GM21526 (cell line): ENCODE measurements at regions not wholly inside any gene's neighbourhood (a gene's known extent, or its start where the extent isn't known, plus 50 kb on each side); places are given as distances from the start of the nearest gene placed in this dataset.
"Not testable (repeated sequence)": the region's sequence is repeated elsewhere in the genome, so short reads cannot be mapped to it uniquely, and the experiment has no call there.

Source experiments
- ATAC-seq: cut with Tn5 transposase; IDR thresholded peaks from one replicate; pipeline ENCODE4 v1.9.1; 2021; ENCODE audit warnings: moderate library complexity; ENCODE audit not compliant: unreplicated experiment, low FRiP score

DNA sequence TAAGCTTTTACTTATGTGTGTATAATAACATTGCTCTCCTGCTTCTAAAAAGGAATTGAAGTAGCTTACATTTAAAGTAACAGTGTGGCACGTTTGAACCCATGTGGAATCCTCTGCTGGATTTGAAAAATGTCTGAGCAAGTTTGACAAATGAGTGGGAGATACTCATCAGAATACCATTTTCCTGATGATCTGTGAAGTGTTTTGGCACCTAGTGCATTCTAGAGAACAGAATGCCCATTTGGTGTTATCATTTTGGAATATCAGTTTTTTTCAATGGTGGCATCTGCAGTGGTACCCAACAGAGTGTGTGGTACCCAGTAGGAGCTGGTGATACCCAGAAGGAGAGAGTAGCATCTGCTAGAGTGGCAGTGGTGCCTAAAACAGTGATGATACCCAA, 471.1 kb downstream of the PLK2 start:
- ATAC-seq = no peak

DNA sequence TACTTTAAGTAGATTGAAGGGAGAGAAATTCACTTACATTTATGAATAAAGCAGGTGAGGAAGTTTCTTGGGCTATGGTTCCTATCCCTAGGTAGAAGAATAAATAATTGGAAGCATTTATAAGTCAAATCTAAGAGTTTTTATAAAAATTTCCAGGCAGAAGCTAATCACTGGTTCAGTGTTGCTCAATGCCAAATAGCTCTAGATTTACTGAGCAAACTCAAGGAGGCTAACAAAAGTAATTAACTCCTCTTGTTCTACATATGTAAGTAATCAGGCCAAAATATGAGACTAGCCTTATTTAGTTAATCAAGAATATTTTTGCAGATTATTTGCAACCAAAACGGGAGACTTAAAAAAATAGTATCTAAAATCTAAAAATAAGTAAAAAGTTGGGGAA, 472.3 kb downstream of the PLK2 start:
- ATAC-seq = no peak

DNA sequence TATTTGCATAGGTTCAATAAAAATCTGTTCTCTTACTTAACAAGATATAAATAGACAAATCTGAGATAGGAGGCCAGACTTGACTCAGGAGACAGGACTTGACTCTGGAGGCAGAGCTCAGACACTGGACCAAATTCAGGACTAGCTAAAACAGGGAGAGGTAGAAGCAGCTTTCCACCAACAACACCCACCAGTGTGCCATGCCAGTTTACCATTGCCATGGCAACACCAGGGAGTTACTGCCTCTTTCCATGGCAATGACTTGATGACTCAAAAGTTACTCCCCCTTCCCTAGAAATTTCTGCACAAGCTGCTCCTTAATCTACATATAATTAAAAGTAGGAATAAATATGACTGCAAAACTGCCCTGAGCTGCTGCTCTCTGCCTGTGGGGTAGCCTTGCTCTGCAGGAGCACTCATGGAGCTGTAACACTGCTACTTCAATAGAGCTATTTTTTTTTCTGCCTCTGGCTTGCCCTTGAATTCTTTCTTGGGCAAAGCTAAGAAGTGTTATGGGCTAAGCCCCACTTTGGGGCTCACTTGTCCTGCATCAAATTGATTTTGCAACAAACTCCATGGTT, 473.0 kb downstream of the PLK2 start:
- no peak for ATAC-seq

DNA sequence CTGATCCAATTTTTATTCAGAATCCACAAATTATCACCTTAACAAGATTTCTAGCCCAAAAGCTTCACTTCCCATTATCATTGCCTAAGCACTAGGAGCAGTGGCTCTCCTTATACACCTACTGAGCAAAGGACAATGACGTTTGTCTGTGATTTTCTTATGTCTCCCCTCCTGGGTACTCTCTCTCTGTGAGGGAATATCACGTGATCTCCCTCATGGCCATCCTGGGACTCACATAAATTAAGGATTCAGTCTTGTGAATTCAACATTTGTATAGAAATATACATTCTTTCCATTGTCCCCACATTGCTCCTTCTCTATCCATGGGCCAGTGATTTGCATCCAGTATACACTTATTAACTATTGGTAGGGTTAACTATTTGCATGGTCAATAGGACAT, 476.5 kb downstream of the PLK2 start:
- ATAC-seq = no peak

DNA sequence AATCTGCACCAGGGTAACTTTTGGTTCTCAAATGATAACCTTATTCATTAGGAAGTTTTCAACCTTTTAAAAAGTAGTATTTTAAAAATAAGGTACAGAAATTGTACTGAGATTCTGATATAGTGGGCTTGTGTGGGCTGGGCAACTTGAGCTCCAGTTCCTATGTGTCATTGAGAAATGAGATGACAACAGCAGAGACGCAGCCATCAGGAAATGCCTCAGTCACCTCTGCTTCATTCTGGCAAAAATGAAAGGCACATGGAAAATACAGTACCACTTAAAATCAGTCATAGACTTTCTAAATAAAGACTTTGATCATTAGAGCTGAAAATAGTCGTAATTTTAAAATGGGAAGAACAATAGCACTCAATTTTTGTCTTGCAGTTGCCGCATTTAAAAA, 480.2 kb downstream of the PLK2 start:
- ATAC-seq = no peak

DNA sequence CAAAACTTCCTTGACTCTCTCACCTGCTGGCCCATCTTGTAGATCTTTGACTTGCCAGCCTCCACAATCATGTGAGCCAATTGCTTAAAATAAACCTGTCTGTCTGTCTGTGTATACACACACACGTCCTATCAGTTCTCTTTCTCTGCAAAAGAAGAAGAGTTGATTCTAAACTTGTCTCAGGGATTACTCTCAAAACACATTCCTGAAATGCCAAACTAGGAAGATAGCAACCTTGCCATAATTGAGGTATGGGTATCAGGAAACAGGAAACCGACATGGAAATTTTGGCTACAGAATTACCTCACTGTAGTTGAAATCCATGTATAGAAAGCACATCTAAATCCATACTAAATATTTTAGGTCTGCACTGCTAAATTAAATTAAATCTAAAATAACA, 483.4 kb downstream of the PLK2 start:
- no peak for ATAC-seq

DNA sequence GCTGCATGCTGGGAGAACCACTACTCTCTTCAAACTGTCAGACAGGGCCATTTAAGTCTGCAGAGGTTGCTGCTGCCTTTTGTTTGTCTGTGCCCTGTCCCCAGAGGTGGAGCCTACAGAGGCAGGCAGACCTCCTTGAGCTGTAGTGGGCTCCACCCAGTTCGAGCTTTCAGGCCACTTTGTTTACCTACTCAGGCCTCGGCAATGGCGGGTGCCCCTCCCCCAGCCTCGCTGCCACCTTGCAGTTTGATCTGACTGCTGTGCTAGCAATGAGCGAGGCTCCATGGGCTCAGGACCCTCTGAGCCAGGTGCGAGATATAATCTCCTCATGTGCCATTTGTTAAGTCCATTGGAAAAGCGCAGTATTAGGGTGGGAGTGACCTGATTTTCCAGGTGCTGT, 487.8 kb downstream of the PLK2 start:
- not testable (repeated sequence) for ATAC-seq

DNA sequence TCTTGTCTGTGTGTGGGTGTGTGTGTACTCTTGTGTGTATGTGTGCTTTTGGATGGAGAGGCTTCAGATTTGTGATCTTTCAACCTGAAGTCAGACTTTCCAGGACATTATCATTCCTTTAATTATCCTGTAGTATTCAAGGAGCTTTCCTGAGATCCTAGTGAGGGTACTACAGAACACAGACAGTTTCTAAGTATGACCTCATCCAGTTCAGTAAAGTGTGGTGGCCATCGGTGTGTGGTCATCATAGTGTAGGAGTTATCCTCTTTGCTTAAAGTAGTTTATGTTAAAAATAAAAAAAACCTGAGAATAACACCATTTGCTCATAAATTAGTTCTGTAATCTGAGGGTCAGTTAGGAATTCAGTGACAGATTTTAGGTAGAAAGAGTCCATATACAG, 478.0 kb upstream of the ACTBL2 start:
- ATAC-seq = no peak

DNA sequence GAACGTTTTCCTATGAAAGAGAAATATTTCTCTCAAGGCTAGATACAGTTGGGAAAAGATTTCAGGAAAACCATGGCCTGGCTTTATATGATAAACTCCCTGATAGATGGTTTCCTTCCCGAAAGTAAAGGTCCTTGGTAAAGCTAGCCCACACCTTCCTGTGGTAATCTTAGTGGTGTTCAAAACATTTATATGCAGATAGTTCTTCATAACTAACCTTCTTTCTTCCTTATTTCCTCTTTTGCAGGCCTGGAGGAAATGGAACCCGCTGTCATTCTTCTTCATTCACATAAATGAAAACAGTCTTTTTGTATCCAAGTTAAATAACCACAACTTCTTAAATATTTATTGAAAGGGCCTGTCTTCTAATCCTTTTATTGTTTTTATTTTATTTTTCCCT, 474.0 kb upstream of the ACTBL2 start:
- ATAC-seq = no peak

DNA sequence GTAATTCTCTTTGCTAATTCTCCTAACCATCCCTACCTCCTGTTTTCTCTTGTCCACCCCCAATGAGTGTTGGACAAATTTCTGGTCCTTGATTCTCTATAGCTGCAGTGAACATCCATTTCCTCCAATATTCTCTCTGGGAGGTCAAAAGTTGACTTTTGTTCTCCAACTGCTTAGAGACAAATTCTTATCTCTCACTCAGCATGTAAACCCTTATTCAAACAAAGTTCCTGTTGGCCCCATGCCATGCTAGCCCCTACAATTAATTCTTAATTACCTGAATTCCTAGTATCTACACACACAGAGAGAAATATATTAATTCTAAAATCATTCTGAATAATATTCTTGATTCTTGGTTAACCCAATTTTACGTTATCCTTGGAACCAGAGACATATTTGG, 472.9 kb upstream of the ACTBL2 start:
- no peak for ATAC-seq

DNA sequence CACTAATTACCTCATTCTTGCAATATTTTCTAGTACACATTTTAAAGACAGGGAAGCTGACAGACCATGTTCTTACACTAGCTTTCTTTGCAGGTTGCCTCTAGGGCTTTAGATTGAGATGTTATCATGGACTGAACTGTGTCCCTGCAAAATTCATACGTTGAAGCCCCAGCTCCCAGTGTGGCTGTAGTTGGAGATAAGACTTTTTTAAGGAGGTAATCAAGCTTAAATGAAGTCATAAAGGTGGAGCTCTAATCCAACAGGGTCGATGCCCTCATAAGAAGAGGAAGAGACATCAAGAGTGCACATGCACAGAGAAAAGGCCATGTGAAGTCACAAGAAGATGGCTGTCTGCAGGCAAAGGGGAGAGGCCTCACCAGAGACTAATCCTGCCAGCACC, 471.2 kb upstream of the ACTBL2 start:
- no peak for ATAC-seq

DNA sequence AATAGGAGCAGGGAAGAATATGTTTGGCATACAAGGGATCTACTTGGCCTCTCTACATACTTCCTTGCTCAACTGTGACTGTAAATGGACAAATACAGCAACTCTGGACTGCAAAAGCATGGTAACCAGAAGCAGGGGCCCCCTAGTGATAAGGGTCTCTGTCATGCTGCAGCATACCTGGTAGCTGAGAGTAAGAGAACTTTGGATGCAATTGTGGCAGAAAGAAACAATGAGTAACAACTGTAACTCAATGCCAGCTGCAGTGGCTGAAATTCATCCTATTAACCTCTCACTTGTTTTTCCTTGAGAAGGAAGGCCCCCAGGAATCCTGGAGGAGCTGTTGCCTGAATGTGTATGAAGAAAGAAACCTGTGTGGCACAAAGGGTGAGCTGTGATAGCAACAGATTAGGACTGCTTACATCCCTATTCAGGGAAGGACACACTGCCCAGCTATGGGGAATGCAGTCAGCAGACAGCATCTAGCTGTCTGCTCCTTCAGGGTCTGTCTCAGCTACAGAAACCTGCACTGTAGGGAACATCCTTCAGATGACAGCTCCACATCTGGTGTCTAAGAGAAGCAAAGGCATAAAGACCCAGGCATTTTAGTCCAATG, 468.1 kb upstream of the ACTBL2 start:
- ATAC-seq = no peak

DNA sequence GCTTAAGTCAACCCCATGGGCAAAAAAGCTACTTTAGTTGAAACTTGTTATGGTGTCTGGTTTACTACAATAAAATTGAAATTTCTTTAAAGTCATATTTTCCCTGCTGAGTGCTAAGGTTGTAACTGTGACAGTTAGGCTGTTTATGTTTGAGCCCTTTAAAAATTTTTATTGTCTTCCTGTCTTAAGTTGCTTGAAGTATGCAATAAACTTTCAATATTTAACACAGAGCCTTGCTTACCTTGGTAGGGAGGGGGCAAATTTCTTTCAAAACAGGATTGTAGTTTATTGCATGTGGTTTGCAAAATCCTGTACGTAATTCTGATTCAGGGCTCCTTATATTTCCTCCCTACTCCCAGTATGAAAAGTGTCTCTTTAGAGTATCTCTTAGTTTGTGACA, 465.5 kb upstream of the ACTBL2 start:
- no peak for ATAC-seq

DNA sequence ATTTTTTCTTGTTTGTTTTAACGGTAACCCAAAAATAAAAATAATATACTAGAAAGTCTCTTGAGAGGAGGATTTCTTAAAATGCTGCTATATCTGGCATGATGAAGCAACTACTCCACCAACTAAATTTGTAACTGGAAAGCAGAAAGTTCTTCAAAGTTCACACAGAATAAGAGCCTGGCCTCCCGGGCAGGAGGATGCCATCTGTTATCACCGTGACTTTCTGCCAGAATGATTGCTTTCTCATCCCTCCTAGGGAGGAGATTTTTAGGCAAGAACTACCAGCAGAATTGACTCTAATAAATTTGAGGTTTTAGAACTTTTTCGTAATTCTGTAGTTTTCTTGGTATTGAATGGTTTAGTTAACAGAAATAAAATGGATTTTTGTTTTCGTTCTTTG, 464.6 kb upstream of the ACTBL2 start:
- no peak for ATAC-seq

DNA sequence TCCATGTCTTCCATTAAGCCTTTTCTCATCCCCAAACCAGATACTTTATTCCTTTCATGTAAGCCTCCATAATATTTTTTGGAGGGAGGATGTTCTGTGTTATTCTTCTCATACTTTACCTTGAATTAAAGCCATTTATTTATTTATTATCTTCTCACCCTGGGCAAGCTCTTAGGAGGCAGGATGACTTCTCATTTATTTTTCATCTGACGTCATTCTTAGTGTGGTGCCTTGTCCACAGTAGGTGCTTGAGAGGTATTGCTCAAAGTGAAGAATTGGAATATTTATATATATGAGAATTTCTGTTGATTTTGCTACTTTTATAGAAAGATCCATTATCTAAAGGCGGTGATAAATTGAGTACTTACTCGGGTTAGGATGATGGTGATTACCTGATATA, 458.3 kb upstream of the ACTBL2 start:
- ATAC-seq = no peak

DNA sequence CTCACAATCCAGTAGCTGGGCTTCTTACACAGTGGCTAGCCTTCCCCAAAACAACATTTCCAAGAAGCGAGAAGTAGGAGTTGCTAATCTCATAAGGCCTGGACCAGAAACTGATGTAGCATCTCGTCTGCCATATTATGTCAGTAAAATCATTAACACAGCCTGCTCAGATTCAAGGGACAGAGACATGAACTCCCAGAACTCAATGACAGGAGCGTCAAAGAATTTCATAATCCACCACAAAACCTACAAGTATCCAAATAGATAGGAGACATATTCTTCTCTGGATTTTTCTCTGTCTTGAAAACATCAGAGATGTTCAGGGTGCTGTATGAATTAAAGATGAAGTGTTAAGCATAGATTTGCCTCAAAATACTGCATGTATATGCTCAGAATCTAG, 457.6 kb upstream of the ACTBL2 start:
- no peak for ATAC-seq

DNA sequence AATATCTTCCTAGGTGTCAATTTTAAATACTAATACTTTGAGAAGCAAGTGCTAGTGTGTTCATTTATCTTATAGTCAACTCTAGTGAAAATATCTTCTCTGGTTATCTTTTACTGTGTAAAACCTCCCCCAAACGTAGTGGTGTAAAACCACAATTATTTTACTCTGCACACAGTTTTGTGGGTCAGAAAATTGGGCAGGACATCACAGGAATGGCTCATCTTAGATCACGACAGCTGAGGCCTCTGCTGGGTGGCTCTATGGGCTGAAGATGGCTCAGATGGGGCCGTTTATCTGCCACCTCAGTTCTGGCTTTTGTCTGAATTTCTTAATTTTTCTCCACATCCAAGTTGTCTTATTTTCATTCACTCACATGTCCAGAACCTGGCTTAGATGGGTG, 457.2 kb upstream of the ACTBL2 start:
- ATAC-seq = no peak

DNA sequence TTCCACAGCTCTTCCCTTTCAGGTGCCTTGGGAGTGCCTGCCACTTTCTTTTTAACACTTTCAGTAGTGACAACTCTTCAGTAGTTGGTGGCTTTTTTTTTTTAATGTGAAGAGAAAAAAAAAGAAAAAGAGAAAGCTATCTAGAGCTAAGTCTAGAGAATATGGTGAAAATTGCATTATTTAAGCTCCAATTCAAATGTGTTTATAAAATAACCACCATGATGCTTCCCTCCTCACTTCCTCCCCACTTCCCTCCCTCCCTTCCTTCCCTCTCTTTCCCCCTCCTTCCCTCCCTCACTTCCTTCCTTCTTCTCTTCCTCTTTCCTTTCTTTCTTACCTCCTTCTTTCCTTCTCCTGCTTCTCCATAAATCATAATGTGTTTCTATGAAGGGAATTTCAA, 456.7 kb upstream of the ACTBL2 start:
- ATAC-seq = no peak

DNA sequence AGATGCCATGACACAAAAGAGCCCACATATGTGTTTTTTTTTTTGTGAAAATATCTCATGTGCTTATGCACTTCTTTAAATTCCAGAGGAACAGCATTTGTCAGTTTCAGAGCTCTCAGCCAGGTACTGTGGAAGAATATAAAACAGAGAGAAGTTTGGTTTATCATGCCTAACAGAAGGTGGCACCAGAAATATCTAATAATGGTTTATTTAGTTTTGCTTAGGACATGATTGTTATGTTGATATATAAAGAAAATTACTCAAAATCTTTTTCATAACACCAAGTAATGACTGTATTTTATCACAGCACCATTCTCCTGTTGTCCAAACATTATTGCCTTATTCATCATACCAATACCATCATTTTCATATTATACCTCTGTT, 455.6 kb upstream of the ACTBL2 start:
- ATAC-seq = no peak

DNA sequence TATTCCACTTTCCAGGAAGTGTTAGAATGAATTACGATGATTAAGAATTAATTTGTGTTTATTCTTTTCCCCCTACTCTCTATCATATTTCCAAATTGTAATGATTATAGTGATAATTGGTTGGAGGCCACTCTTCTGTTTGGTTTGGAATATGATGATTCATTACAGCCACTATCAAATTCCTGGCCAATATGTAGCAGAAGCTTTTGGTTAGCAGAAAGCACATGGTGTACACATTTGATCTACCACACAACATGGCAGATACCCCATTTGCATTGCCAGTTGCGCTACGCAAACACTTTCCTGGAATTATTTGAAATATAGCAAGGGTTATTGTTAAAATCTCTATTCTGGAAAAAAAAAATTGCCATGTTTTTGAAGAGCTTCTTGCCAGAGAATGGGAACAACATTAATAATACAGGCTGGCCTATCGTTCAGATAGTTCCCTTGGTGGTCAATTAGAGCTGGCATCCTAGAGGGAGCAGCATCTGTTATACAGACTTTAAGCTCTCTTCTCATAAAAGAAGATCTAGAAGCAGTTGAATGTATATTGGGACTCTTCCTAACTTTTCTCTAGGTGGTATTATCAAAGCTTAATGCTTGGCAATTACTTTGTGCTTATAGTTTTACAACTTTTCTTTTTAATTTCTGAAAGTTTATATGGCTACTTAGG, 455.0 kb upstream of the ACTBL2 start:
- ATAC-seq = no peak

DNA sequence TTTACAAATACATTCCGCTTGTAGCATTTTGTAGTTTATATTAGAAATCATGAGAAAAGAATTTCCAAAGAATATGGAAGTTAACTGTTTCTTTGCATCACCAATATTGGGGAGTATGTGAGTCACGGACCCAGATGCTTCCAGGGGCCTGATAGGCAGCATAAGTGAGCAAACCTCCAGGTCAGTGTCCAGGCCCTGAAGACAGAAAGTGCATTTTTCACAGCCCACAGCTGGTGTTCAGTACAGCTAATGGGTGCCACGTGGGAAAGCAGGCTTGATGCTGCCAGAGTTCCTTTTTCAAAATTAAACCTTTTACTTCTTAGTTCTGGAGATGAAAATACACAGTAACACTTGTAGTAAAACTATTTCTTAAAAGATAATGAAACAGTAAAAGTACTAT, 454.4 kb upstream of the ACTBL2 start:
- ATAC-seq = no peak

DNA sequence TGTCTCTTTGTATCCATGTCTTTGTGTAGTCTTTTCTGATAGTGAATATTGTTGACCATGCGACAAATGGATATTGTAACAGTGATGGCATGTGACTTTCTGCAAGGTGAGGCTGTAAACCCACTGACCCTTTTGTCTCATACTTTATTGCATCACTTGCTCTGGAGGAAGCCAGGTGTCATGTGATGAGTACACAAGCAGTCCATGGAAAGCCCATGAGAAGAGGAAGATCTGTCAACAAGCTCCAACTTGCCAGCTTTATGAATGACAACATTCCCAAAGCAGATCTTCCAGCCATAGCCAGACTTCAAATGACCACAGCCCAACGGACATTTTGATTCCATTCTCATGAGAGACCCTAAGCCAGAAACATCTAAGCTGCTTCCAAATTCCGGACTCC, 450.1 kb upstream of the ACTBL2 start:
- no peak for ATAC-seq
